Epithelial cell of prostate (primary cell): ENCODE measurements at regions not wholly inside any gene's neighbourhood (a gene's known extent, or its start where the extent isn't known, plus 50 kb on each side); places are given as distances from the start of the nearest gene placed in this dataset.

Source experiments
- DNase-seq: peaks from one replicate; pipeline ENCODE4 v3.0.0-alpha.2; 2011; ENCODE audit warnings: low read depth, low spot score
- H3K27ac ChIP-seq: fragments of 450-650 bp; 2 replicates; pipeline ENCODE4 v1.5.1; 2017; ENCODE audit warnings: mild to moderate bottlenecking

DNA sequence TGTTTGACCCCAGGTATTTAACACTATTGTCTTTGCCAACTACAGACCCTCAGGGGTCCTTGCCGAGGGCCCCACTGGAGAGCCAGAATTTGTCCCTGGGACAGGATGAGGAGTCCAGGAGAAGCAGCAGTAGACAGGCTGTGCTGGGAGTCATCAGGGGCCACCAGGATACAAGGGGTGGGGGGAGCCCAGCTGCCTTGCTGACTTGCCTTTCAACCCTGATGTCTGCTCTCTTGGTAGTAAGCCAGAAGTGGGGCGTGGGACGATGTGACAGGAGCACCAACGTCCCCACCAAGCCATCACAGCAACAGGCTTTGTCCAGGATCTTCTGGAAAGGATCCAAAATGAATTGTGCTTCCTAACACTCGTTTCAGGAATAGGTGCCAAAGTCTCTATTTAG, 62.4 kb upstream of the CDCA7L start:
- DNase-seq = no peak
- H3K27ac ChIP-seq = no peak overlapping the region

DNA sequence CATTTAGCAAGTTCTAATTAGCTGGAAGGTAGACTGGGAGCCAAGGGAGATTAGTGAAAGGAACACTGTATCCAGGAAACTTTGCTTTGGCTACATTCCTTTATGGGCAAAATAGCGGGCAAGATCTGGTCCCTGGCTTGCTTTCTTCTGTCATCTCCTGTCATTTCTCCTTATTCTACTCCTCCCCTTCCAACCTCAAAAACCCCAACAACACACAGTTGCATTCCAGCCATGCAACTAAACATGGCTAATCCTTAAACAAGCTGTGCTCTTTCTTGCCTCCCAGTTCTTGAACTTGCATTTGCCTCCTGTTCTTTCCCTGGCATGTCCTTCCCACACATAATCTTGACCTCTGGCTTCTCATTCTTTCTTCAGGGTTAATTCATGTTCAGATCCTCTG, 59.5 kb upstream of the CDCA7L start:
- no peak overlapping the region for H3K27ac ChIP-seq
- no peak for DNase-seq

DNA sequence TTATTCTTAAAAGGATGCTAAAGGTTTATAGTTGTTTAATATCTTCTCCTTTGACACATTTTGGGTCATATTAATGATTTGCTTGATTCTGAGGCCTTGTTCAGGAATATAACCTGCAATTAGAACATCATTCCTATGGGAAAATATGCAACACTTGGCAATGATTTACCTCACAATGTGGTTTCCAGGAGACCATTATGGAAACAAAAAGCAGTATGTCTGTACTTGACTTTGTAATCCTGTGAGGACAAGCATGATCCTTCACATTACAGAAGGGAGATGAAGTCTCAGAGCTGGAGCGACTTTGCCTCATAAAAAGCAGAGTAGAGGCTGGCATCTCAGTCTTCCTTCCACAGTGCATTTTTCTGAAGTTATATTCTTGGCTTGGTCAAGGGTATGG, 57.0 kb upstream of the CDCA7L start:
- no peak overlapping the region for H3K27ac ChIP-seq
- no peak for DNase-seq

GRCh38 chr7:22001345-22002004, 55.8 kb upstream of the CDCA7L start:
- H3K27ac ChIP-seq = peak overlapping the region; percentile 64
- peak; percentile 46 for DNase-seq

- peak; percentile 16 for DNase-seq
- no peak overlapping the region for H3K27ac ChIP-seq
Measured at GRCh38 chr7:21999896-22000295, 54.2 kb upstream of the CDCA7L start.

DNA sequence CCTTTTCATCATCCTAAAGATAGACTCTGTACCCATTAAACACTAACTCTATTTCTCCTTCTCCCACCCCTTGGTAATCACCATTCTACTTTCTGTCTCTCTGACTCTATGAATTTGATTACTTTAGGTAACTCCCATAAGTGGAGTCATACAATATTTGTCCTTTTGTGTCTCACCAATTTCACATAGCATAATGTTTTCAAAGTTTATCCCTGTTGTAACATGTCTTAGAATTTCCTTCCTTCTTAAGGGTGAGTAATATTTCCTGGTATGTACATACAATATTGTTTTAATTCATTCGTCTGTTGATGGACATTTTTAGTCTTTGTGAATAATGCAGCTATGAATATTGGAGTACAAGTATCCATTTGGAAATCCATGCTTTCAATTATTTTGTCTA, 50.9 kb upstream of the CDCA7L start:
- H3K27ac ChIP-seq = peak overlapping the region; percentile 77

More for the DNA sequence above, 50.9 kb upstream of the CDCA7L start:
- DNase-seq = peak; percentile 69
